CD4-positive, alpha-beta memory T cell (primary cell): ENCODE measurements at regions not wholly inside any gene's neighbourhood (a gene's known extent, or its start where the extent isn't known, plus 50 kb on each side); places are given as distances from the start of the nearest gene placed in this dataset.

Experiments used
- CTCF ChIA-PET: fragments of 350-600 bp; sonication (Branson Sonifier 250); formaldehyde crosslinking; loops from one replicate; lab custom pipeline; 2021; ENCODE audit warnings: inconsistent platforms; ENCODE audit not compliant: partially characterized antibody; lab: Charles Lee
- POLR2A ChIA-PET: fragments of 350-600 bp; sonication (Branson Sonifier 250); formaldehyde crosslinking; loops from one replicate; lab custom pipeline; 2021; ENCODE audit not compliant: partially characterized antibody; lab: Charles Lee
- DNase-seq, 5 donors: peaks; one replicate each; pipeline versions ENCODE4 v3.0.0 to v3.0.0-alpha.2; 2020 to 2022; ENCODE audit warnings: mixed read lengths in 1 of 5
- H3K27ac ChIP-seq: one replicate; pipeline ENCODE4 v1.7.0; 2013; ENCODE audit warnings: low read depth, low read length
- H3K27me3 ChIP-seq: 2 replicates; pipeline ENCODE4 v1.7.0; 2013; ENCODE audit warnings: mild to moderate bottlenecking, low read length, moderate library complexity; ENCODE audit not compliant: insufficient read depth
- H3K36me3 ChIP-seq: 2 replicates; pipeline ENCODE4 v1.7.0; 2013; ENCODE audit warnings: mild to moderate bottlenecking, low read length, moderate library complexity; ENCODE audit not compliant: insufficient read depth
- H3K4me1 ChIP-seq: 2 replicates; pipeline ENCODE4 v1.7.0; 2013; ENCODE audit warnings: mild to moderate bottlenecking, low read length, moderate library complexity; ENCODE audit not compliant: insufficient read depth
- H3K4me3 ChIP-seq, 2 donors: one replicate each; pipeline ENCODE4 v1.7.0; 2013; ENCODE audit warnings: low read length in 2 of 2, mild to moderate bottlenecking in 1 of 2
- H3K9me3 ChIP-seq, 2 donors: one replicate each; pipeline ENCODE4 v1.7.0; 2013; ENCODE audit warnings: low read length in 2 of 2, control low read depth in 1 of 2; ENCODE audit not compliant: control insufficient read depth in 1 of 2
- H3K27ac Mint-ChIP-seq, 7 donors: one replicate each; pipeline ENCODE4 v1.8.0; 2020 to 2021; ENCODE audit warnings: mixed read lengths in 7 of 7, mild to moderate bottlenecking in 6 of 7, inconsistent platforms in 3 of 7, moderate library complexity in 3 of 7
- H3K27me3 Mint-ChIP-seq, 2 donors: one replicate each; pipeline ENCODE4 v1.8.0; 2020 to 2021; ENCODE audit warnings: mixed read lengths in 2 of 2
- H3K36me3 Mint-ChIP-seq, 2 donors: one replicate each; pipeline ENCODE4 v1.8.0; 2020 to 2021; ENCODE audit warnings: mixed read lengths in 2 of 2, inconsistent platforms in 1 of 2, mild to moderate bottlenecking in 1 of 2
- H3K4me1 Mint-ChIP-seq, 4 donors: one replicate each; pipeline ENCODE4 v1.8.0; 2020 to 2021; ENCODE audit warnings: mixed read lengths in 4 of 4, mild to moderate bottlenecking in 1 of 4
- H3K4me3 Mint-ChIP-seq, 8 donors: one replicate each; pipeline ENCODE4 v1.8.0; 2020 to 2021; ENCODE audit warnings: mixed read lengths in 8 of 8, mild to moderate bottlenecking in 7 of 8, moderate library complexity in 6 of 8, inconsistent platforms in 3 of 8
- H3K9me3 Mint-ChIP-seq, 8 donors: one replicate each; pipeline ENCODE4 v1.8.0; 2020 to 2021; ENCODE audit warnings: mixed read lengths in 8 of 8, mild to moderate bottlenecking in 5 of 8, inconsistent platforms in 3 of 8, moderate library complexity in 1 of 8
- intact Hi-C: fragments of 100-400 bp; cut with micrococcal nuclease; formaldehyde crosslinking; loops from one replicate; pipeline ENCODE4 v1.15.1; 2023

DNA sequence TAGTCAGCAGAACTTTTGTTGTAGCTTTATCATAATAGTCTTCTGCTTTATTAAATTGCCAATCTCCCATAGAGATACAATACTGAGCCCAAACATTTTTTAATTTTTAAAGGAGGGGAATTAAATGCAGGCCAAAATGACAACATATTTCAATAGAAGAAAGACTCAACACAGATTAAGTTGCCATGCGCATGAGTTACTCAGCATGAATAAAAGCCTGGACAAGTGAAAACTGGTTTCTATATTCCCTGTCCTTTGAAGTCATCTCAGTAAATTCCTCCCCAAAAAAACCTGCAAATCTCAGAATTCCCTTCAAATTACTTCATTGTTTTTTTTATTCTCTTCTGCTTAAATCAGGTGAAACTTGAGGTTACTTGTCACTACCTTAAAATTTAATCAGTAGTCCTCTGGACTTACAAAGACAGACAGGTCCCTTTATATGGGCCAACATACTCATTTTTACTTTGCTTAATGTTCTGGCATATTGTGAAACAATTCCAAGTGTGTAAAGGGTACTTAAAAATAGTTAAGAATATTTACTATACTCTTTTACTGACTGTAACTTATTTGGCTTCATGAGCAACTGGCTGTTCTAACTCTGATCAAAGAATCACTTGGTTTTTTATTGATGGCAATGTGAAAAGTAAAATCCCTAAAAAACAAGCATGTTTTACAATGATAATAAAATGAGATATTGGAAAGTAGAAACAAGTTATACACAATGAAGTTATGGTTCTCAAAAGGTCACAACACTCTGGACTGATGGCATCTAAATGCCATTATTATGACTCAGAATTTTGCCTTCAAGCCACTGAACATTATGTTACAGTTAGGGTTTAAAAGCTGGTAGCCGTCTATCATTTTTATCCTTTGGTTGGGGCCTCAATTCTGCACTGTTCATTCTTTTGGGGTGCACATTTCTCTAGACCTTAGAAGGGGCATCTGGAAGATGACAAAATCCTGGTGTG, 49.9 kb upstream of the COL21A1 start:
- no peaks in the 10 kb centered on the region for H3K4me1 ChIP-seq
- Mint-ChIP-seq H3K27me3 (peaks cover 0 to 1% of the 10 kb centered on the region in 2 donors), H3K36me3 (no peaks in the 10 kb centered on the region), H3K4me3 (no peak overlapping the region), H3K27ac (no peak overlapping the region), H3K4me1 (no peaks in the 10 kb centered on the region), H3K9me3 (peaks cover 0 to 6% (median 0%) of the 10 kb centered on the region in 8 donors)
- no peak overlapping the region for H3K4me3 ChIP-seq
- no peaks in the 10 kb centered on the region for H3K36me3 ChIP-seq
- no peaks in the 10 kb centered on the region for H3K9me3 ChIP-seq
- ChIA-PET CTCF (no interaction called here), POLR2A (no interaction called here)
- intact Hi-C loops, result no loop called here
- H3K27me3 ChIP-seq, result no peaks in the 10 kb centered on the region
- DNase-seq, result no peak
- H3K27ac ChIP-seq, result no peak overlapping the region
